ENCODE measurements at regions not wholly inside any gene's neighbourhood (a gene's known extent, or its start where the extent isn't known, plus 50 kb on each side); places are given as distances from the start of the nearest gene placed in this dataset.

- Histone ChIP-seq H3K36me3 (ENCODE audit: insufficient read depth, low read length) (no peaks in the 10 kb centered on the region), H3K27me3 (ENCODE audit: insufficient read depth, low read depth, low read length) (no peaks in the 10 kb centered on the region), H3K4me2 (ENCODE audit: low read length) (no peak overlapping the region), H3K9me2 (ENCODE audit: insufficient read depth, low read length) (no peaks in the 10 kb centered on the region), H3K9me3 (ENCODE audit: low read length) (no peaks in the 10 kb centered on the region), H3F3A (ENCODE audit: insufficient read depth, low read length, poor library complexity, severe bottlenecking) (no peaks in the 10 kb centered on the region), H4K20me1 (ENCODE audit: insufficient read depth) (no peaks in the 10 kb centered on the region), H3K79me2 (replicated peaks; ENCODE audit: insufficient read depth, low read length) (no peaks in the 10 kb centered on the region), H3K27ac (ENCODE audit: low read length) (no peak overlapping the region), H2AFZ (ENCODE audit: low read depth, low read length) (no peak overlapping the region), H3K9ac (ENCODE audit: low read length) (no peak overlapping the region), H3K4me3 (ENCODE audit: low read length) (no peak overlapping the region)
- no peak for TF ChIP-seq TAF1 (IDR thresholded peaks at IDR 0.05; ENCODE audit: low read depth)
- no peak for TF ChIP-seq RAD21 (conservative IDR thresholded peaks at IDR 0.05)
- no peak for TF ChIP-seq MXI1 (conservative IDR thresholded peaks at IDR 0.05; ENCODE audit: poor library complexity, severe bottlenecking)
- TF ChIP-seq EP300 (conservative IDR thresholded peaks at IDR 0.05; ENCODE audit: poor library complexity, severe bottlenecking) = no peak
- no peak for TF ChIP-seq POLR2AphosphoS5 (IDR thresholded peaks at IDR 0.05)
- TF ChIP-seq, protein P1, sequence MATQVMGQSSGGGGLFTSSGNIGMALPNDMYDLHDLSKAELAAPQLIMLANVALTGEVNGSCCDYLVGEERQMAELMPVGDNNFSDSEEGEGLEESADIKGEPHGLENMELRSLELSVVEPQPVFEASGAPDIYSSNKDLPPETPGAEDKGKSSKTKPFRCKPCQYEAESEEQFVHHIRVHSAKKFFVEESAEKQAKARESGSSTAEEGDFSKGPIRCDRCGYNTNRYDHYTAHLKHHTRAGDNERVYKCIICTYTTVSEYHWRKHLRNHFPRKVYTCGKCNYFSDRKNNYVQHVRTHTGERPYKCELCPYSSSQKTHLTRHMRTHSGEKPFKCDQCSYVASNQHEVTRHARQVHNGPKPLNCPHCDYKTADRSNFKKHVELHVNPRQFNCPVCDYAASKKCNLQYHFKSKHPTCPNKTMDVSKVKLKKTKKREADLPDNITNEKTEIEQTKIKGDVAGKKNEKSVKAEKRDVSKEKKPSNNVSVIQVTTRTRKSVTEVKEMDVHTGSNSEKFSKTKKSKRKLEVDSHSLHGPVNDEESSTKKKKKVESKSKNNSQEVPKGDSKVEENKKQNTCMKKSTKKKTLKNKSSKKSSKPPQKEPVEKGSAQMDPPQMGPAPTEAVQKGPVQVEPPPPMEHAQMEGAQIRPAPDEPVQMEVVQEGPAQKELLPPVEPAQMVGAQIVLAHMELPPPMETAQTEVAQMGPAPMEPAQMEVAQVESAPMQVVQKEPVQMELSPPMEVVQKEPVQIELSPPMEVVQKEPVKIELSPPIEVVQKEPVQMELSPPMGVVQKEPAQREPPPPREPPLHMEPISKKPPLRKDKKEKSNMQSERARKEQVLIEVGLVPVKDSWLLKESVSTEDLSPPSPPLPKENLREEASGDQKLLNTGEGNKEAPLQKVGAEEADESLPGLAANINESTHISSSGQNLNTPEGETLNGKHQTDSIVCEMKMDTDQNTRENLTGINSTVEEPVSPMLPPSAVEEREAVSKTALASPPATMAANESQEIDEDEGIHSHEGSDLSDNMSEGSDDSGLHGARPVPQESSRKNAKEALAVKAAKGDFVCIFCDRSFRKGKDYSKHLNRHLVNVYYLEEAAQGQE (IDR thresholded peaks at IDR 0.05; ENCODE audit: borderline replicate concordance) = no peak
- no peak for TF ChIP-seq EZH2 (IDR thresholded peaks at IDR 0.05; ENCODE audit: borderline replicate concordance, insufficient read depth, low read length, poor library complexity, severe bottlenecking)
- no peak for TF ChIP-seq SMC3 (conservative IDR thresholded peaks at IDR 0.05; ENCODE audit: poor library complexity)
- TF ChIP-seq, protein P2, sequence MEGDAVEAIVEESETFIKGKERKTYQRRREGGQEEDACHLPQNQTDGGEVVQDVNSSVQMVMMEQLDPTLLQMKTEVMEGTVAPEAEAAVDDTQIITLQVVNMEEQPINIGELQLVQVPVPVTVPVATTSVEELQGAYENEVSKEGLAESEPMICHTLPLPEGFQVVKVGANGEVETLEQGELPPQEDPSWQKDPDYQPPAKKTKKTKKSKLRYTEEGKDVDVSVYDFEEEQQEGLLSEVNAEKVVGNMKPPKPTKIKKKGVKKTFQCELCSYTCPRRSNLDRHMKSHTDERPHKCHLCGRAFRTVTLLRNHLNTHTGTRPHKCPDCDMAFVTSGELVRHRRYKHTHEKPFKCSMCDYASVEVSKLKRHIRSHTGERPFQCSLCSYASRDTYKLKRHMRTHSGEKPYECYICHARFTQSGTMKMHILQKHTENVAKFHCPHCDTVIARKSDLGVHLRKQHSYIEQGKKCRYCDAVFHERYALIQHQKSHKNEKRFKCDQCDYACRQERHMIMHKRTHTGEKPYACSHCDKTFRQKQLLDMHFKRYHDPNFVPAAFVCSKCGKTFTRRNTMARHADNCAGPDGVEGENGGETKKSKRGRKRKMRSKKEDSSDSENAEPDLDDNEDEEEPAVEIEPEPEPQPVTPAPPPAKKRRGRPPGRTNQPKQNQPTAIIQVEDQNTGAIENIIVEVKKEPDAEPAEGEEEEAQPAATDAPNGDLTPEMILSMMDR (IDR thresholded peaks at IDR 0.05; ENCODE audit: poor library complexity, severe bottlenecking) = no peak
These were observed 188.2 kb upstream of the SSTR4 start for GRCh38 chr20:22846863-22847262.

DNA sequence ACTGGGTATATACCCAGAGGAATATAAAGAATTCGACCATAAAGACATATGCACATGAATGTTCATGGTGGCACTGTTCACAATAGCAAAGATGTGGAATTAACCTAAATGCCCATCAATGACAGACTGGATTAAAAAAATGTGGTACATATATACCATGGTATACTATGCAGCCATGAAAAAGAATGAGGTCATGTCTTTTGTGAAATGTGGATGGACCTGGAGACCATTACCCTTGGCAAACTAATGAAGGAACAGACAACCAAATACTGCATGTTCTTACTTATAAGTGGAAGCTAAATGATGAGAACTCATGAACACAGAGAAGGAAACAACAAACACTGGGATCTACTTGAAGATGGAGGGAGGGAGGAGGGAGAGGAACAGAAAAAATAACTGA, 186.7 kb upstream of the SSTR4 start:
- H2AFZ ChIP-seq (ENCODE audit: low read depth, low read length) = no peak overlapping the region
- H3F3A ChIP-seq (ENCODE audit: insufficient read depth, low read length, poor library complexity, severe bottlenecking) = no peaks in the 10 kb centered on the region
- TF ChIP-seq POLR2AphosphoS5 (IDR thresholded peaks at IDR 0.05) = no peak
- no peak for TF ChIP-seq RAD21 (conservative IDR thresholded peaks at IDR 0.05)
- TF ChIP-seq, protein P1 (IDR thresholded peaks at IDR 0.05; ENCODE audit: borderline replicate concordance) = no peak
- no peak for TF ChIP-seq SMC3 (conservative IDR thresholded peaks at IDR 0.05; ENCODE audit: poor library complexity)
- no peak for TF ChIP-seq EP300 (conservative IDR thresholded peaks at IDR 0.05; ENCODE audit: poor library complexity, severe bottlenecking)
- TF ChIP-seq MXI1 (conservative IDR thresholded peaks at IDR 0.05; ENCODE audit: poor library complexity, severe bottlenecking) = no peak
- TF ChIP-seq TAF1 (IDR thresholded peaks at IDR 0.05; ENCODE audit: low read depth) = no peak
- TF ChIP-seq, protein P2 (IDR thresholded peaks at IDR 0.05; ENCODE audit: poor library complexity, severe bottlenecking) = no peak
- TF ChIP-seq EZH2 (IDR thresholded peaks at IDR 0.05; ENCODE audit: borderline replicate concordance, insufficient read depth, low read length, poor library complexity, severe bottlenecking) = no peak
- H3K9me3 ChIP-seq (ENCODE audit: low read length) = no peaks in the 10 kb centered on the region
- no peak overlapping the region for H3K4me3 ChIP-seq (ENCODE audit: low read length)
- H4K20me1 ChIP-seq (ENCODE audit: insufficient read depth) = no peaks in the 10 kb centered on the region
- H3K9ac ChIP-seq (ENCODE audit: low read length) = no peak overlapping the region
- no peaks in the 10 kb centered on the region for H3K79me2 ChIP-seq (replicated peaks; ENCODE audit: insufficient read depth, low read length)
- H3K27me3 ChIP-seq (ENCODE audit: insufficient read depth, low read depth, low read length) = no peaks in the 10 kb centered on the region
- H3K9me2 ChIP-seq (ENCODE audit: insufficient read depth, low read length) = no peaks in the 10 kb centered on the region
- no peaks in the 10 kb centered on the region for H3K36me3 ChIP-seq (ENCODE audit: insufficient read depth, low read length)
- no peak overlapping the region for H3K27ac ChIP-seq (ENCODE audit: low read length)
- H3K4me2 ChIP-seq (ENCODE audit: low read length) = no peak overlapping the region

Data from neural cell (in vitro differentiated cells).